ENCODE measurements at regions not wholly inside any gene's neighbourhood (a gene's known extent, or its start where the extent isn't known, plus 50 kb on each side); places are given as distances from the start of the nearest gene placed in this dataset.

DNA sequence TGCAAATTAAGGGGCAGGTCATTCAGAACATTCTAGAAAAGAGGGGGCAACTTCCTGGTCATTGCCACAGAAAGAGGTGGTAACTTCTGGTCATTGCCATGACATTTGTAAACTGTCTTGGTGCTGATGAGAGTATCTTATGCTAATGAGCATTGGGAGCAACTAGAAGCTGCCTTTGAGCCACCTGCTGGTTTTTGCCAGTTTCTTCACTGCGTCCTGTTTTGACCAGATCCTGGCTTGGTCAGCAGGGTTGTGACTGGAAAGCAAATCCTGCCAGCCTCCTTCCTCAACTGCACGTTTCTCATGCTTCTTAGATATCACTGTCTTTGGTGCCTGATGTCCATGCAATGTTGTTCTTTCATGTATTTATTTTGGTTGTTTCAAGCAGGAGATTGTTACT lies 53.2 kb upstream of the SPATA31C2 start (continued):
- no peak for TF ChIP-seq CREB1 (CRISPR knock-in tag; IDR thresholded peaks at IDR 0.05; ENCODE audit: low read depth)
- TF ChIP-seq STAT1 (IDR thresholded peaks at IDR 0.05; ENCODE audit: unreplicated experiment): no peak
- TF ChIP-seq EZH2phosphoT487 (IDR thresholded peaks at IDR 0.05; ENCODE audit: unreplicated experiment): no peak
- no peak for TF ChIP-seq EZH2 (IDR thresholded peaks at IDR 0.05; ENCODE audit: low read depth, unreplicated experiment)
- TF ChIP-seq JUNB (IDR thresholded peaks at IDR 0.05; ENCODE audit: unreplicated experiment): no peak
- TF ChIP-seq, protein P1, sequence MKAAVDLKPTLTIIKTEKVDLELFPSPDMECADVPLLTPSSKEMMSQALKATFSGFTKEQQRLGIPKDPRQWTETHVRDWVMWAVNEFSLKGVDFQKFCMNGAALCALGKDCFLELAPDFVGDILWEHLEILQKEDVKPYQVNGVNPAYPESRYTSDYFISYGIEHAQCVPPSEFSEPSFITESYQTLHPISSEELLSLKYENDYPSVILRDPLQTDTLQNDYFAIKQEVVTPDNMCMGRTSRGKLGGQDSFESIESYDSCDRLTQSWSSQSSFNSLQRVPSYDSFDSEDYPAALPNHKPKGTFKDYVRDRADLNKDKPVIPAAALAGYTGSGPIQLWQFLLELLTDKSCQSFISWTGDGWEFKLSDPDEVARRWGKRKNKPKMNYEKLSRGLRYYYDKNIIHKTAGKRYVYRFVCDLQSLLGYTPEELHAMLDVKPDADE (IDR thresholded peaks at IDR 0.05): no peak
- TF ChIP-seq ZNF331 (CRISPR knock-in tag; IDR thresholded peaks at IDR 0.05; ENCODE audit: low read depth): no peak

- no peak for DNase-seq (ENCODE audit: low spot score)
- no peak for TF ChIP-seq POLR2AphosphoS5 (IDR thresholded peaks at IDR 0.05; ENCODE audit: low read depth)
- no peak for TF ChIP-seq CREB1 (CRISPR knock-in tag; IDR thresholded peaks at IDR 0.05; ENCODE audit: low read depth)
- TF ChIP-seq ZNF462 (CRISPR knock-in tag; IDR thresholded peaks at IDR 0.05): no peak
- no peak for TF ChIP-seq REST (IDR thresholded peaks at IDR 0.05; ENCODE audit: unreplicated experiment)
- TF ChIP-seq EZH2phosphoT487 (IDR thresholded peaks at IDR 0.05; ENCODE audit: unreplicated experiment): no peak
- TF ChIP-seq JUNB (IDR thresholded peaks at IDR 0.05; ENCODE audit: unreplicated experiment): no peak
- TF ChIP-seq NANOG (IDR thresholded peaks at IDR 0.05; ENCODE audit: borderline replicate concordance): no peak
- no peak for TF ChIP-seq ZNF114 (CRISPR knock-in tag; IDR thresholded peaks at IDR 0.05)
- TF ChIP-seq, protein P2, sequence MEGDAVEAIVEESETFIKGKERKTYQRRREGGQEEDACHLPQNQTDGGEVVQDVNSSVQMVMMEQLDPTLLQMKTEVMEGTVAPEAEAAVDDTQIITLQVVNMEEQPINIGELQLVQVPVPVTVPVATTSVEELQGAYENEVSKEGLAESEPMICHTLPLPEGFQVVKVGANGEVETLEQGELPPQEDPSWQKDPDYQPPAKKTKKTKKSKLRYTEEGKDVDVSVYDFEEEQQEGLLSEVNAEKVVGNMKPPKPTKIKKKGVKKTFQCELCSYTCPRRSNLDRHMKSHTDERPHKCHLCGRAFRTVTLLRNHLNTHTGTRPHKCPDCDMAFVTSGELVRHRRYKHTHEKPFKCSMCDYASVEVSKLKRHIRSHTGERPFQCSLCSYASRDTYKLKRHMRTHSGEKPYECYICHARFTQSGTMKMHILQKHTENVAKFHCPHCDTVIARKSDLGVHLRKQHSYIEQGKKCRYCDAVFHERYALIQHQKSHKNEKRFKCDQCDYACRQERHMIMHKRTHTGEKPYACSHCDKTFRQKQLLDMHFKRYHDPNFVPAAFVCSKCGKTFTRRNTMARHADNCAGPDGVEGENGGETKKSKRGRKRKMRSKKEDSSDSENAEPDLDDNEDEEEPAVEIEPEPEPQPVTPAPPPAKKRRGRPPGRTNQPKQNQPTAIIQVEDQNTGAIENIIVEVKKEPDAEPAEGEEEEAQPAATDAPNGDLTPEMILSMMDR (conservative IDR thresholded peaks at IDR 0.05; ENCODE audit: low read depth in 2 of 2): no peak
- peaks cover 6% of the 10 kb centered on the region for H3K27me3 Mint-ChIP-seq (ENCODE audit: insufficient read depth, low read depth, poor library complexity)
- H3K4me3 Mint-ChIP-seq: no peak overlapping the region
- no peaks in the 10 kb centered on the region for H3K4me1 Mint-ChIP-seq
- Histone ChIP-seq H3K36me3 (ENCODE audit: insufficient read depth) (no peaks in the 10 kb centered on the region), H4K20me1 (replicated peaks; ENCODE audit: insufficient read depth) (no peaks in the 10 kb centered on the region), H3K4me2 (no peak overlapping the region), H3K4me3 (no peak overlapping the region), H3K27ac (ENCODE audit: low read depth) (no peak overlapping the region), H3K9me2 (ENCODE audit: insufficient read depth) (peaks cover 6% of the 10 kb centered on the region; the same call in 1 of the 2 replicates), H3K4me1 (ENCODE audit: insufficient read depth) (no peaks in the 10 kb centered on the region), H3K27me3 (ENCODE audit: insufficient read depth) (no peaks in the 10 kb centered on the region), H3K79me2 (replicated peaks; ENCODE audit: insufficient read depth) (no peaks in the 10 kb centered on the region), H3F3A (replicated peaks; ENCODE audit: low read depth) (no peaks in the 10 kb centered on the region), H2AFZ (no peak overlapping the region)
- no peak overlapping the region for H3K27ac Mint-ChIP-seq
- ATAC-seq: no peak
- no peaks in the 10 kb centered on the region for H3K9me3 Mint-ChIP-seq
- no peaks in the 10 kb centered on the region for H3K36me3 Mint-ChIP-seq (ENCODE audit: low read depth)
These were observed 51.1 kb upstream of the SPATA31C2 start for GRCh38 chr9:88189371-88189770.

Data from GM23338 (cell line).